Tibial nerve (tissue), 4 donors: ENCODE measurements at regions not wholly inside any gene's neighbourhood (a gene's known extent, or its start where the extent isn't known, plus 50 kb on each side); places are given as distances from the start of the nearest gene placed in this dataset.

Experiments used
- CTCF ChIP-seq, 5 experiments: fragments of 200-600 bp in 3 of 5; fragments of 450-650 bp in 2 of 5; sonication (generic) in 3 of 5; IDR thresholded peaks; one replicate each; pipeline ENCODE4 v1.5.1; 2016 to 2019; ENCODE audit warnings: antibody characterized with exemption in 5 of 5, mild to moderate bottlenecking in 3 of 5, moderate library complexity in 2 of 5
- EP300 ChIP-seq, 2 donors: sonication (generic); formaldehyde crosslinking; IDR thresholded peaks; one replicate each; pipeline ENCODE4 v1.6.1; 2017; ENCODE audit warnings: antibody characterized with exemption in 2 of 2, mild to moderate bottlenecking in 1 of 2

- no peak for TF ChIP-seq CTCF (IDR thresholded peaks at IDR 0.05)
- TF ChIP-seq EP300 (IDR thresholded peaks at IDR 0.05) = no peak
These were observed 205.8 kb upstream of the CTAGE1 start for GRCh38 chr18:22623513-22623912.
